Fibroblast of lung (primary cell): ENCODE measurements at regions not wholly inside any gene's neighbourhood (a gene's known extent, or its start where the extent isn't known, plus 50 kb on each side); places are given as distances from the start of the nearest gene placed in this dataset.

Source experiments
- DNase-seq, 2 donors: peaks; one replicate each; pipeline versions ENCODE4 v3.0.0 to v3.0.0-alpha.2; 2010; ENCODE audit warnings: low read depth in 2 of 2
- H2AFZ ChIP-seq: 2 replicates; pipeline ENCODE4 v1.5.1; 2012; ENCODE audit warnings: low read length, control low read depth, inconsistent platforms
- H3K27ac ChIP-seq: 2 replicates; pipeline ENCODE4 v1.5.1; 2011; ENCODE audit warnings: low read length, control low read depth; ENCODE audit not compliant: insufficient read depth
- H3K27me3 ChIP-seq: 2 replicates; pipeline ENCODE4 v1.5.1; 2011; ENCODE audit warnings: mild to moderate bottlenecking, low read length; ENCODE audit not compliant: control insufficient read depth, insufficient read depth
- H3K36me3 ChIP-seq: 2 replicates; pipeline ENCODE4 v1.5.1; 2011; ENCODE audit warnings: low read length; ENCODE audit not compliant: control insufficient read depth, insufficient read depth
- H3K4me1 ChIP-seq: 2 replicates; pipeline ENCODE4 v1.5.1; 2011; ENCODE audit warnings: low read length; ENCODE audit not compliant: control insufficient read depth, insufficient read depth; ENCODE audit errors: extremely low read depth
- H3K4me2 ChIP-seq: 2 replicates; pipeline ENCODE4 v1.5.1; 2011; ENCODE audit warnings: low read length, control low read depth; ENCODE audit not compliant: insufficient read depth; ENCODE audit errors: extremely low read depth
- H3K4me3 ChIP-seq, 4 experiments: fragments of 200-600 bp in 1 of 4; sonication (generic) in 1 of 4; replicated peaks in 1 of 4; 2 replicates each; pipeline ENCODE4 v1.5.1; 2011 to 2016; ENCODE audit warnings: low read length in 4 of 4, low read depth in 3 of 4, mild to moderate bottlenecking in 3 of 4, control low read depth in 2 of 4, inconsistent platforms in 1 of 4, mixed read lengths in 1 of 4; ENCODE audit not compliant: insufficient read depth in 1 of 4; ENCODE audit errors: control extremely low read depth in 1 of 4
- H3K79me2 ChIP-seq: 2 replicates; pipeline ENCODE4 v1.5.1; 2012; ENCODE audit warnings: mild to moderate bottlenecking, low read length, inconsistent platforms; ENCODE audit not compliant: control insufficient read depth, insufficient read depth
- H3K9ac ChIP-seq: 2 replicates; pipeline ENCODE4 v1.5.1; 2011; ENCODE audit warnings: mild to moderate bottlenecking, low read length, control low read depth; ENCODE audit not compliant: insufficient read depth
- H3K9me3 ChIP-seq: 2 replicates; pipeline ENCODE4 v1.5.1; 2012; ENCODE audit warnings: low read depth, low read length; ENCODE audit not compliant: control insufficient read depth, insufficient read depth
- H4K20me1 ChIP-seq: 2 replicates; pipeline ENCODE4 v1.5.1; 2011; ENCODE audit warnings: low read length; ENCODE audit not compliant: control insufficient read depth, insufficient read depth; ENCODE audit errors: extremely low read depth
- EZH2 ChIP-seq: IDR thresholded peaks from 2 replicates; pipeline ENCODE4 v1.5.1; 2012; ENCODE audit warnings: low read length, control low read depth, mild to moderate bottlenecking; ENCODE audit errors: missing control alignments
- TF ChIP-seq, protein P1 (sequence below), 2 donors: IDR thresholded peaks in 1 of 2; conservative IDR thresholded peaks in 1 of 2; 1 replicate in 1 of 2; 2 replicates in 1 of 2; pipeline ENCODE4 v1.5.1; 2011 to 2012; ENCODE audit warnings: low read length in 2 of 2, control low read depth in 1 of 2, inconsistent platforms in 1 of 2, low read depth in 1 of 2, mild to moderate bottlenecking in 1 of 2

DNA sequence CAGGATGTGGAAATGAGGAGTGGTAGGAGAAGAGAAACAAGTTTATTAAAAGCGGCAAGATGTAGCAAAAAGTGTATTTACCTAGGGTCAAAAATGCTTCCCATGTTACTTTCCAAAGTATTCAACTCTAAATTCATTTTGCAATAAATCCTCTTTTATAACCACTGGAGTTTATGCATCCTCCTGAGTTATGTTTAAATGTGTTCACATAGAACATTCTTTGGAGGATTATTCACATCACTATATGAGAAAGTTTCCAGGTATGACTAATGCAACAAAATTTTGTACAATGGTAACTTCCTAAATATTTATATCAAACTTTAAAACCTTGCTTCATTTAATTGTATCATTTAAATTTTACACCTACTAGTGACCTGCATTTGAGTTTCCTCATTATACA, 870.6 kb upstream of the SLIT2 start:
- H3K79me2 ChIP-seq = no peaks in the 10 kb centered on the region
- no peaks in the 10 kb centered on the region for H4K20me1 ChIP-seq
- no peaks in the 10 kb centered on the region for H3K36me3 ChIP-seq
- peak; percentile 56 to 74 for DNase-seq
- H2AFZ ChIP-seq = no peak overlapping the region
- no peak for TF ChIP-seq EZH2
- TF ChIP-seq, protein P1, sequence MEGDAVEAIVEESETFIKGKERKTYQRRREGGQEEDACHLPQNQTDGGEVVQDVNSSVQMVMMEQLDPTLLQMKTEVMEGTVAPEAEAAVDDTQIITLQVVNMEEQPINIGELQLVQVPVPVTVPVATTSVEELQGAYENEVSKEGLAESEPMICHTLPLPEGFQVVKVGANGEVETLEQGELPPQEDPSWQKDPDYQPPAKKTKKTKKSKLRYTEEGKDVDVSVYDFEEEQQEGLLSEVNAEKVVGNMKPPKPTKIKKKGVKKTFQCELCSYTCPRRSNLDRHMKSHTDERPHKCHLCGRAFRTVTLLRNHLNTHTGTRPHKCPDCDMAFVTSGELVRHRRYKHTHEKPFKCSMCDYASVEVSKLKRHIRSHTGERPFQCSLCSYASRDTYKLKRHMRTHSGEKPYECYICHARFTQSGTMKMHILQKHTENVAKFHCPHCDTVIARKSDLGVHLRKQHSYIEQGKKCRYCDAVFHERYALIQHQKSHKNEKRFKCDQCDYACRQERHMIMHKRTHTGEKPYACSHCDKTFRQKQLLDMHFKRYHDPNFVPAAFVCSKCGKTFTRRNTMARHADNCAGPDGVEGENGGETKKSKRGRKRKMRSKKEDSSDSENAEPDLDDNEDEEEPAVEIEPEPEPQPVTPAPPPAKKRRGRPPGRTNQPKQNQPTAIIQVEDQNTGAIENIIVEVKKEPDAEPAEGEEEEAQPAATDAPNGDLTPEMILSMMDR (conservative IDR thresholded peaks at IDR 0.05 in 1 of 2, IDR thresholded peaks at IDR 0.05 in 1 of 2; ENCODE audit: low read depth in 1 of 2, low read length in 2 of 2) = no peak
- H3K4me2 ChIP-seq = peak overlapping the region; percentile 23
- H3K4me1 ChIP-seq = peaks cover 5% of the 10 kb centered on the region
- H3K27ac ChIP-seq = no peak overlapping the region
- H3K9ac ChIP-seq = no peak overlapping the region
- no peaks in the 10 kb centered on the region for H3K27me3 ChIP-seq
- H3K4me3 ChIP-seq = no peak overlapping the region
- no peaks in the 10 kb centered on the region for H3K9me3 ChIP-seq

DNA sequence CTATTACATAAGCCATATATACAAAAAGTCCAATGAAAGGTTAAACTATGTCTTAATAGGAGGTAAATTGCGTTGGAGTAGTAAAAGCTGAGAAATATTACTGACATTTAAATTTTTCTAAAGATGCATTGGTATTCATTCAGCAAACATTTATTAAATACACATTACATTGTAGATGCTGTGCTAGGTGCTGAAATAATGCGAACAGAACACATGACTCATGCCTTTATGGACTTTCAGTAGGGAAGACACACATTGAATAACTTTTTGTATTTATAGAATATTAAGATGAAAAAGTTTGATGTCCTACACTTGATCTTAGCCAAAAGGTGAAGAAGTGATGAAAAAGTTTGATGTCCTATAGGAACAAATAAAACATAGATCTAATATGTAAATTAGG, 871.1 kb upstream of the SLIT2 start:
- H3K9ac ChIP-seq = no peak overlapping the region
- TF ChIP-seq EZH2 = no peak
- TF ChIP-seq, protein P1 (conservative IDR thresholded peaks at IDR 0.05 in 1 of 2, IDR thresholded peaks at IDR 0.05 in 1 of 2; ENCODE audit: low read depth in 1 of 2, low read length in 2 of 2) = no peak
- H2AFZ ChIP-seq = no peak overlapping the region
- H3K79me2 ChIP-seq = no peaks in the 10 kb centered on the region
- no peaks in the 10 kb centered on the region for H3K36me3 ChIP-seq
- no peak overlapping the region for H3K27ac ChIP-seq
- no peaks in the 10 kb centered on the region for H3K27me3 ChIP-seq
- no peak overlapping the region for H3K4me2 ChIP-seq
- no peak overlapping the region for H3K4me3 ChIP-seq
- H3K4me1 ChIP-seq = peaks cover 5% of the 10 kb centered on the region
- DNase-seq = peak; percentile 32 to 34
- no peaks in the 10 kb centered on the region for H4K20me1 ChIP-seq
- H3K9me3 ChIP-seq = no peaks in the 10 kb centered on the region

DNA sequence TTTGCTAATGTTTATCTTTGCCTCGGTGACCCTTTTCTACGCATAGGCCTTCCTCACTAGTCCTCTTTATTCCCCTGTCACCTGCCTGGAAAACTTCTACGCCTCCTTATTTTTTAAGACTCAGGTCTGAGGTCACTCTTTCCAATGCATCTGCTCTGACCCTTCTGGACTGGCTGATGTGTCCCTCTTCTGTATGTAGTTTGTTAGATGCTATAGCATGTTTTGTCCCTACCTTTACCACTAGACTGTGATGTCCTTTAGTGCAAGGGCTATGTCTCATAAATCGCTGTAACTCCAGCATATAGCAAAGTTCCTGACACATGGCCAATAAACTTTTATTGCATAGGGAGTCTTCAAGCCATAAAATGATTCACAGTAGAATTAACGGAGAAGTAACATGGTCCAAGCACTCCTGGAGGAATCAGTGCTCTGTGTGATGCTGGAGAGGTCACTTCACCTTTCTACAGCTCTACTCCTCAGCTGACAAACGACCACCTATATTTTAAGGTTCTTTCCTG, 872.5 kb upstream of the SLIT2 start:
- no peaks in the 10 kb centered on the region for H3K27me3 ChIP-seq
- H3K79me2 ChIP-seq = no peaks in the 10 kb centered on the region
- no peak for DNase-seq
- H3K9me3 ChIP-seq = no peaks in the 10 kb centered on the region
- H4K20me1 ChIP-seq = no peaks in the 10 kb centered on the region
- H3K9ac ChIP-seq = no peak overlapping the region
- H3K27ac ChIP-seq = no peak overlapping the region
- H3K4me1 ChIP-seq = peaks cover 7% of the 10 kb centered on the region
- H2AFZ ChIP-seq = no peak overlapping the region
- H3K4me3 ChIP-seq = no peak overlapping the region
- H3K4me2 ChIP-seq = no peak overlapping the region
- TF ChIP-seq, protein P1 (conservative IDR thresholded peaks at IDR 0.05 in 1 of 2, IDR thresholded peaks at IDR 0.05 in 1 of 2; ENCODE audit: low read depth in 1 of 2, low read length in 2 of 2) = no peak
- no peak for TF ChIP-seq EZH2
- H3K36me3 ChIP-seq = no peaks in the 10 kb centered on the region
